Bone marrow (tissue), 2 donors: ENCODE measurements at regions not wholly inside any gene's neighbourhood (a gene's known extent, or its start where the extent isn't known, plus 50 kb on each side); places are given as distances from the start of the nearest gene placed in this dataset.
"Not testable (repeated sequence)": the region's sequence is repeated elsewhere in the genome, so short reads cannot be mapped to it uniquely, and the experiment has no call there.

Experiments used
- DNase-seq, 2 donors: peaks; one replicate each; lab custom pipeline; 2025; lab: John Stamatoyannopoulos, UW

GRCh38 chr5:1983919-1984695 is 101.4 kb upstream of the IRX4 start:
- DNase-seq = no peak

GRCh38 chr5:1983401-1983800 is 100.7 kb upstream of the IRX4 start:
- DNase-seq = no peak

- DNase-seq = not testable (repeated sequence)
Measured at GRCh38 chr5:1982561-1982960, 99.8 kb upstream of the IRX4 start.

GRCh38 chr5:1975898-1976765 is 93.4 kb upstream of the IRX4 start:
- DNase-seq = no peak

- DNase-seq = no peak
Measured at GRCh38 chr5:1975406-1975715, 92.6 kb upstream of the IRX4 start.

GRCh38 chr5:1974501-1975405 is 92.0 kb upstream of the IRX4 start:
- DNase-seq = no peak

- DNase-seq = no peak
Measured at GRCh38 chr5:1974081-1974480, 91.4 kb upstream of the IRX4 start.

- DNase-seq = no peak
Measured at GRCh38 chr5:1973391-1974013, 90.8 kb upstream of the IRX4 start.

GRCh38 chr5:1971944-1972343 is 89.2 kb upstream of the IRX4 start:
- no peak for DNase-seq

GRCh38 chr5:1967736-1968135 is 85.0 kb upstream of the IRX4 start:
- DNase-seq = no peak

- no peak for DNase-seq
Measured at GRCh38 chr5:1966461-1966860, 83.7 kb upstream of the IRX4 start.

- no peak for DNase-seq
Measured at GRCh38 chr5:1965925-1966324, 83.2 kb upstream of the IRX4 start.

GRCh38 chr5:1963941-1964451 is 81.3 kb upstream of the IRX4 start:
- DNase-seq = no peak

- DNase-seq = no peak
Measured at GRCh38 chr5:1963358-1963757, 80.6 kb upstream of the IRX4 start.

GRCh38 chr5:1962619-1963355 is 80.1 kb upstream of the IRX4 start:
- DNase-seq = no peak

GRCh38 chr5:1961952-1962595 is 79.3 kb upstream of the IRX4 start:
- no peak for DNase-seq

- no peak for DNase-seq
Measured at GRCh38 chr5:1961304-1961946, 78.7 kb upstream of the IRX4 start.

- no peak for DNase-seq
Measured at GRCh38 chr5:1960595-1961303, 78.0 kb upstream of the IRX4 start.
